ENCODE measurements at regions not wholly inside any gene's neighbourhood (a gene's known extent, or its start where the extent isn't known, plus 50 kb on each side); places are given as distances from the start of the nearest gene placed in this dataset.

DNA sequence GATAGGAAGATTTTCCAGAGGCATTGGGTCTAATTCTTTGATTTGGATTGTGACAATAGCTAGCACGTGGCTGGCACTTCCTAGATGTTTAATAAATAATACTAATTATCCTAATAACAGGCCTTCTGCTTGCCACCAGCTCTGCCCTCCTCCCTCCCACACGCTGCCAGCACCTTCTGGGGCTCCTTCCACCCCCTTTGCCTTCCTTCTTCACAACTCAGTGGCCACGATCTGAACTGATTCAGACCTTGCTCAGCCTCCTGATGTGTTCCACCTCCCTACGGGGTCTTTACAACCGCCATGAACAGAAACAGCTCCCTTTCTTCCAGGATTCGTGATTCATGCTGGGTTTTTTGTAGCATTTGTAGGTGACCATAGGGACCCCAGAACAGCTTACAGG, 310.3 kb upstream of the HS6ST1 start:
- H3K27ac ChIP-seq: no peak overlapping the region
- no peaks in the 10 kb centered on the region for H3K36me3 ChIP-seq
- TF ChIP-seq POLR2AphosphoS5 (IDR thresholded peaks at IDR 0.05): no peak
- no peak for TF ChIP-seq CTCF (IDR thresholded peaks at IDR 0.05)
- TF ChIP-seq POLR2A (IDR thresholded peaks at IDR 0.05): no peak
- no peak for TF ChIP-seq EP300 (IDR thresholded peaks at IDR 0.05)
- WGBS, 2 donors (ENCODE audit: low coverage in 1 of 2): 79% methylated on average over 2 of the region's 6 CpGs; no CpG with 5 or more reads in 1 of the 2 donors
- no peaks in the 10 kb centered on the region for H3K27me3 ChIP-seq
- no peak for ATAC-seq
- H3K4me3 ChIP-seq: no peak overlapping the region
- no peaks in the 10 kb centered on the region for H3K4me1 ChIP-seq
- no peaks in the 10 kb centered on the region for H3K9me3 ChIP-seq

- no peaks in the 10 kb centered on the region for H3K4me1 ChIP-seq
- no peak for TF ChIP-seq CTCF (IDR thresholded peaks at IDR 0.05)
- TF ChIP-seq POLR2A (IDR thresholded peaks at IDR 0.05): no peak
- TF ChIP-seq EP300 (IDR thresholded peaks at IDR 0.05): no peak
- TF ChIP-seq POLR2AphosphoS5 (IDR thresholded peaks at IDR 0.05): no peak
- no peak for ATAC-seq
- 85 to 94% methylated on average over 5 to 7 of the region's 12 CpGs for WGBS, 2 donors (ENCODE audit: low coverage in 1 of 2)
- no peak overlapping the region for H3K4me3 ChIP-seq
- H3K27ac ChIP-seq: no peak overlapping the region
- H3K9me3 ChIP-seq: no peaks in the 10 kb centered on the region
- H3K36me3 ChIP-seq: no peaks in the 10 kb centered on the region
- H3K27me3 ChIP-seq: no peaks in the 10 kb centered on the region
Measured at GRCh38 chr2:128630974-128631697, 312.5 kb upstream of the HS6ST1 start.

DNA sequence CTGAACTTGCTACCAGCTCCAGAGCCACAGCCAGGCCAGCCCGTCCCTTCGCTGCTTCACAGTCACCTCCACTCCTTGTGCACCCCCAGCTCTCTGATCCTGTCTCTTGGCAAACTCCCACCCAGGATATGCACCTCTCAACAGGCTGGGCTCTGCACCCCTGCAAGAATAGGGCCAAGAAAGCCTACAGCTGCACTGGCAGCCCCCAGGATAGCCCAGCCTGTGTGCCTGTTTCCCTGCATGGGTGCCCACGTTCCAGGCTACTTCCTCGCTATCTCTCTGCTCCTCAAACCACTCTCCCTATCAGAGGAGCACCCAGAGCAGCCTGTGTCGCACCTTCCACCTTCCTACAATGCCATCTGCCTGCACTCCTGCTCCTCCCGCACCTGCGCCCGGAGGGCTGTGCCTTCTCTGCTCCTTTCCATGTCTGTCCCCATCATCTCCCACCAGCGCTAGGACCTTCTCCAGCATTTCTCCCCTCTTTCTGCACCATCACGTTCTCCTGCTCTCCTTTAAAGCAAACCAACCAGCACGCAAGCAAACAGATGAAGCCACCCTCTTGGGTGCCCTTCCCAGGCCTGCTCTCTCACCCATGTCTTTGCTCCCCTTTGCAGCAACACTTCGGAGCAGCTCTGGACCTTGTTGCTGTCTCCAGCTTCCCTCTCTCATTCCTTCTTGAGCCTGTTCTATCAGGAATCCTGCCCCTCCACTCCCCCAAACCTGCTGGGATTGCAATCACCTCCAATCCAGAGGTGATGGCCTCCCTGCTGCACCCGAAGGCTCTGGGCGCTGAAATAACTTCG, 313.2 kb upstream of the HS6ST1 start:
- TF ChIP-seq POLR2A (IDR thresholded peaks at IDR 0.05): no peak
- TF ChIP-seq POLR2AphosphoS5 (IDR thresholded peaks at IDR 0.05): no peak
- no peak for TF ChIP-seq CTCF (IDR thresholded peaks at IDR 0.05)
- TF ChIP-seq EP300 (IDR thresholded peaks at IDR 0.05): no peak
- Histone ChIP-seq H3K4me1 (no peaks in the 10 kb centered on the region), H3K36me3 (no peaks in the 10 kb centered on the region), H3K4me3 (no peak overlapping the region), H3K27me3 (no peaks in the 10 kb centered on the region), H3K9me3 (no peaks in the 10 kb centered on the region), H3K27ac (no peak overlapping the region)
- WGBS, 2 donors (ENCODE audit: low coverage in 1 of 2): 86 to 93% methylated on average over 4 to 14 of the region's 15 CpGs
- no peak for ATAC-seq

GRCh38 chr2:128632501-128632800, 313.8 kb upstream of the HS6ST1 start:
- no peak overlapping the region for H3K27ac ChIP-seq
- ATAC-seq: no peak
- no peaks in the 10 kb centered on the region for H3K4me1 ChIP-seq
- no peak overlapping the region for H3K4me3 ChIP-seq
- H3K27me3 ChIP-seq: no peaks in the 10 kb centered on the region
- H3K9me3 ChIP-seq: no peaks in the 10 kb centered on the region
- no peaks in the 10 kb centered on the region for H3K36me3 ChIP-seq
- TF ChIP-seq POLR2A (IDR thresholded peaks at IDR 0.05) (no peak), CTCF (IDR thresholded peaks at IDR 0.05) (no peak), EP300 (IDR thresholded peaks at IDR 0.05) (no peak), POLR2AphosphoS5 (IDR thresholded peaks at IDR 0.05) (no peak)
- 70 to 76% methylated on average over 2 to 6 of the region's 6 CpGs for WGBS, 2 donors (ENCODE audit: low coverage in 1 of 2)

DNA sequence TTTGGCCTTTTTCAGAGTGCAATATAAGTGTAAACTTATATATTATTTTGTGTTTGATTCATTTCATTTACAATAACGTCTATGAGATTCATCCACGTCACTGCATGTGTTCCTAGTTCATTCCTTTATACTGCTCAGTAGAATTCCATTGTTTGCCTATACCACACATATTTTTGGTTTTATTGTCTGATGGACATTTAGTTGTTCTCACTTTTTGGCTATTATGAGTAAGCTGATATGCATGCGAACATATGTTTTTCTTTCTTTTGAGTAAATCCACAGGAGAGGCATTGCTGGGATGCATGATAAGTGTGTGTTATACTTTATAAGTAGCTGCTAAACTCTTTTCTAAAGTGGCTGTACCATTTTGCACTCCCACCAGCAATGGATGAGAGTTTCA, 314.8 kb upstream of the HS6ST1 start:
- ATAC-seq: no peak
- 83 to 85% methylated on average over 2 to 3 of the region's 3 CpGs for WGBS, 2 donors (ENCODE audit: low coverage in 1 of 2)
- Histone ChIP-seq H3K9me3 (no peaks in the 10 kb centered on the region), H3K27ac (no peak overlapping the region), H3K4me3 (no peak overlapping the region), H3K4me1 (no peaks in the 10 kb centered on the region), H3K36me3 (no peaks in the 10 kb centered on the region), H3K27me3 (no peaks in the 10 kb centered on the region)
- TF ChIP-seq CTCF (IDR thresholded peaks at IDR 0.05): no peak
- TF ChIP-seq EP300 (IDR thresholded peaks at IDR 0.05): no peak
- no peak for TF ChIP-seq POLR2AphosphoS5 (IDR thresholded peaks at IDR 0.05)
- TF ChIP-seq POLR2A (IDR thresholded peaks at IDR 0.05): no peak

Data from gastroesophageal sphincter (tissue), 4 donors.